ENCODE measurements at regions not wholly inside any gene's neighbourhood (a gene's known extent, or its start where the extent isn't known, plus 50 kb on each side); places are given as distances from the start of the nearest gene placed in this dataset.

- Histone ChIP-seq H3K4me1 (ENCODE audit: control insufficient read depth in 5 of 5, insufficient read depth in 5 of 5, low read length in 5 of 5) (peaks cover 0 to 16% (median 0%) of the 10 kb centered on the region in 5 donors), H3K9ac (ENCODE audit: low read length in 5 of 5) (no peak overlapping the region), H3K27me3 (ENCODE audit: control insufficient read depth in 5 of 5, insufficient read depth in 4 of 5, low read length in 5 of 5) (no peaks in the 10 kb centered on the region), H3K27ac (ENCODE audit: low read depth, low read length) (no peak overlapping the region), H3K36me3 (ENCODE audit: control insufficient read depth in 5 of 5, insufficient read depth in 5 of 5, low read length in 5 of 5) (peaks cover 5 to 38% (median 29%) of the 10 kb centered on the region in 5 donors), H3K4me3 (ENCODE audit: low read depth in 1 of 5, low read length in 5 of 5) (no peak overlapping the region), H3K9me3 (ENCODE audit: control insufficient read depth in 5 of 5, low read length in 5 of 5) (no peaks in the 10 kb centered on the region)
These were observed 60.8 kb upstream of the UMPS start for GRCh38 chr3:124669470-124669869.

GRCh38 chr3:124671106-124671505 is 59.1 kb upstream of the UMPS start:
- Histone ChIP-seq H3K36me3 (ENCODE audit: control insufficient read depth in 5 of 5, insufficient read depth in 5 of 5, low read length in 5 of 5) (peaks cover 5 to 45% (median 36%) of the 10 kb centered on the region in 5 donors), H3K27ac (ENCODE audit: low read depth, low read length) (no peak overlapping the region)

GRCh38 chr3:124674336-124674735 is 55.9 kb upstream of the UMPS start:
- Histone ChIP-seq H3K27ac (ENCODE audit: low read depth, low read length) (no peak overlapping the region), H3K9ac (ENCODE audit: low read length in 5 of 5) (no peak overlapping the region), H3K36me3 (ENCODE audit: control insufficient read depth in 5 of 5, insufficient read depth in 5 of 5, low read length in 5 of 5) (peaks cover 6 to 46% (median 35%) of the 10 kb centered on the region in 5 donors), H3K9me3 (ENCODE audit: control insufficient read depth in 5 of 5, low read length in 5 of 5) (no peaks in the 10 kb centered on the region), H3K4me1 (ENCODE audit: control insufficient read depth in 5 of 5, insufficient read depth in 5 of 5, low read length in 5 of 5) (peaks cover 0 to 10% (median 0%) of the 10 kb centered on the region in 5 donors), H3K4me3 (ENCODE audit: low read depth in 1 of 5, low read length in 5 of 5) (no peak overlapping the region), H3K27me3 (ENCODE audit: control insufficient read depth in 5 of 5, insufficient read depth in 4 of 5, low read length in 5 of 5) (no peaks in the 10 kb centered on the region)

More at GRCh38 chr3:124671106-124671505, 59.1 kb upstream of the UMPS start:
- H3K4me3 ChIP-seq (ENCODE audit: low read depth in 1 of 5, low read length in 5 of 5) = no peak overlapping the region
- no peaks in the 10 kb centered on the region for H3K27me3 ChIP-seq (ENCODE audit: control insufficient read depth in 5 of 5, insufficient read depth in 4 of 5, low read length in 5 of 5)
- H3K4me1 ChIP-seq (ENCODE audit: control insufficient read depth in 5 of 5, insufficient read depth in 5 of 5, low read length in 5 of 5) = peaks cover 0 to 12% (median 0%) of the 10 kb centered on the region in 5 donors
- H3K9me3 ChIP-seq (ENCODE audit: control insufficient read depth in 5 of 5, low read length in 5 of 5) = no peaks in the 10 kb centered on the region
- H3K9ac ChIP-seq (ENCODE audit: low read length in 5 of 5) = no peak overlapping the region

- peaks cover 7 to 52% (median 36%) of the 10 kb centered on the region in 5 donors for H3K36me3 ChIP-seq (ENCODE audit: control insufficient read depth in 5 of 5, insufficient read depth in 5 of 5, low read length in 5 of 5)
These were observed 54.0 kb upstream of the UMPS start for GRCh38 chr3:124676236-124676635.

GRCh38 chr3:124679048-124679638 is 51.1 kb upstream of the UMPS start:
- Histone ChIP-seq H3K27ac (ENCODE audit: low read depth, low read length) (no peak overlapping the region), H3K36me3 (ENCODE audit: control insufficient read depth in 5 of 5, insufficient read depth in 5 of 5, low read length in 5 of 5) (peaks cover 3 to 39% (median 21%) of the 10 kb centered on the region in 5 donors), H3K27me3 (ENCODE audit: control insufficient read depth in 5 of 5, insufficient read depth in 4 of 5, low read length in 5 of 5) (peaks cover 0 to 3% (median 0%) of the 10 kb centered on the region in 5 donors), H3K9me3 (ENCODE audit: control insufficient read depth in 5 of 5, low read length in 5 of 5) (no peaks in the 10 kb centered on the region), H3K4me1 (ENCODE audit: control insufficient read depth in 5 of 5, insufficient read depth in 5 of 5, low read length in 5 of 5) (no peaks in the 10 kb centered on the region), H3K9ac (ENCODE audit: low read length in 5 of 5) (no peak overlapping the region), H3K4me3 (ENCODE audit: low read depth in 1 of 5, low read length in 5 of 5) (no peak overlapping the region)

More at GRCh38 chr3:124676236-124676635, 54.0 kb upstream of the UMPS start:
- H3K4me1 ChIP-seq (ENCODE audit: control insufficient read depth in 5 of 5, insufficient read depth in 5 of 5, low read length in 5 of 5) = peaks cover 0 to 6% (median 0%) of the 10 kb centered on the region in 5 donors
- H3K27me3 ChIP-seq (ENCODE audit: control insufficient read depth in 5 of 5, insufficient read depth in 4 of 5, low read length in 5 of 5) = no peaks in the 10 kb centered on the region
- no peak overlapping the region for H3K9ac ChIP-seq (ENCODE audit: low read length in 5 of 5)
- no peak overlapping the region for H3K4me3 ChIP-seq (ENCODE audit: low read depth in 1 of 5, low read length in 5 of 5)
- no peaks in the 10 kb centered on the region for H3K9me3 ChIP-seq (ENCODE audit: control insufficient read depth in 5 of 5, low read length in 5 of 5)
- H3K27ac ChIP-seq (ENCODE audit: low read depth, low read length) = no peak overlapping the region
